Neuron (in vitro differentiated cells): ENCODE measurements at regions not wholly inside any gene's neighbourhood (a gene's known extent, or its start where the extent isn't known, plus 50 kb on each side); places are given as distances from the start of the nearest gene placed in this dataset.
A peak's percentile ranks its signal among the peaks of the same experiment; 100 is the strongest.

Experiments
- H2AFZ ChIP-seq: one replicate; pipeline ENCODE4 v1.6.1; 2013; ENCODE audit warnings: low read depth, mild to moderate bottlenecking, inconsistent platforms, low read length, moderate library complexity
- H3K27me3 ChIP-seq: one replicate; pipeline ENCODE4 v1.6.1; 2013; ENCODE audit warnings: low read length; ENCODE audit not compliant: insufficient read depth
- H3K36me3 ChIP-seq: one replicate; pipeline ENCODE4 v1.6.1; 2013; ENCODE audit warnings: low read length; ENCODE audit not compliant: insufficient read depth
- H3K4me1 ChIP-seq: one replicate; pipeline ENCODE4 v1.6.1; 2013; ENCODE audit warnings: low read length; ENCODE audit not compliant: insufficient read depth
- H3K4me3 ChIP-seq: 2 replicates; pipeline ENCODE4 v1.5.1; 2013; ENCODE audit warnings: mild to moderate bottlenecking, low read length, moderate library complexity
- H3K9me3 ChIP-seq: one replicate; pipeline ENCODE4 v1.6.1; 2013; ENCODE audit warnings: low read length

DNA sequence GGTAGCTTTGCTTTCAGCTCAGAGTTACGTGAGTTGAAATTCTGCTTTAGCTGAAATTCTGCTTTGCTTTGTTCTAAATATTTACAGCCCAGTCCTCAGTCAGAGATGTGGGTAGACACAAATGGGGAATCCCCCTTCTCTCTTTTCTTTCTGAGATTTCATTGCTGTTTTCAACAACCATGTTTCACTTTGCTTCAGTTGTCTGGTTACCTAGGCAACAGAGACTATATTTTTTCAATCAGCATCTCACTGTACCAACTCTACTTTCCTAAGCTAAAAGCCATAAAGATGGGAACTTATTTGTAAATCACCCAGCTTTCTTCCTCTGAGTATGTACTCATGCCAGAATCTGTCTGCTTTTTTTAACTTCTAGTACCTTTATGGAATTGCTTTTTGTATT is 509.0 kb downstream of the OLFM4 start:
- no peak overlapping the region for H3K4me3 ChIP-seq
- no peaks in the 10 kb centered on the region for H3K36me3 ChIP-seq
- H3K4me1 ChIP-seq: peaks cover 25% of the 10 kb centered on the region
- peak overlapping the region; percentile 54 for H2AFZ ChIP-seq
- H3K9me3 ChIP-seq: no peaks in the 10 kb centered on the region
- H3K27me3 ChIP-seq: no peaks in the 10 kb centered on the region

DNA sequence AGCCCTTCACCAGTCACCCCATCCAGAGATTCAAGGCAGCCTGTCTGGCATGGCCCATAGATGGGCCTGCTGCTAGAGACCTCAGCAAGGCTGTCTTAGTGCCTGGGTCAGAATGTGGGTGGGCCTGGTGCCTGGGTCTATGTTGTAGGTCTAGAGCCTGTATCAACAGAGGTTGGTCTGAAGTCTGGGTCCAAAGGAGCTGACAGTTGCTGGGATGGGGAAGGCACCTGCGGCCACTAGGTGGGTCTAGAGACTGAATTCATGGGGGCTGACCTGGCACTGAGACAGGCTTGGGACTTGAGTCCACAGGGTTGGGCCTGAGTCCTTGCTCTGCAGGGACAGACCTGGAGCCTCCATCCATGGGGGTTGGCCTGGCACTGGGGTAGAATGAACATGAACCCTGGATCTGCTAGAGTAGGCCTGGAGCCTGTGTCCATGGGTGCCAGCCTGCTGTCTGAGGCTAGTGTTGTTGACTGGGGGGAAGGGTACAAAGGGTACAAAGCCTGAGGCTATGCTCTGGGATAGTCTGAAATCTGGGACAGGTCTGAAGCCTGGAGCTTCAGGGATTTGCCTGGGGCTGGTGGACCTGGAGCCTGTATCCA is 516.8 kb downstream of the OLFM4 start:
- H3K4me1 ChIP-seq: no peaks in the 10 kb centered on the region
- H3K4me3 ChIP-seq: no peak overlapping the region
- H3K36me3 ChIP-seq: no peaks in the 10 kb centered on the region
- H2AFZ ChIP-seq: no peak overlapping the region
- H3K9me3 ChIP-seq: no peaks in the 10 kb centered on the region
- H3K27me3 ChIP-seq: no peaks in the 10 kb centered on the region

DNA sequence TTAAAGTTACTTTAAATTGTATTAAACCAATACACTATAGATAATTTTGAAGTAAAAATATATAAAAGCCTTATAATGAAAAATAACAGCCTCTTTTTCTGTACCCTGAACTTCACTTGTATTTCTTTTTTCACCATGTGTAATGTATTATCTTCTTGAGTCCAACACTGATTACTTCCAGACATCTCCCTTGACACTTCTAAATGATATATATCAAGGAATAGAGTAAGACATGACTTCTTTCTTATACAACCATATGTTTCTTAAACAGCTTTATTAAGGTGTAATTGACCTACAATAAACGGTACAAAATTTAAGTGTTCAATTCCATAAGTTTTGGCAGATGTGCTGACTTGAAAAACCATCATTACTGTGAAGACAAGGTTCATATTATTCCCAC is 531.9 kb downstream of the OLFM4 start:
- no peak overlapping the region for H2AFZ ChIP-seq
- H3K36me3 ChIP-seq: no peaks in the 10 kb centered on the region
- no peaks in the 10 kb centered on the region for H3K9me3 ChIP-seq
- no peak overlapping the region for H3K4me3 ChIP-seq
- no peaks in the 10 kb centered on the region for H3K4me1 ChIP-seq
- no peaks in the 10 kb centered on the region for H3K27me3 ChIP-seq

GRCh38 chr13:53562419-53562818 is 533.8 kb downstream of the OLFM4 start:
- no peaks in the 10 kb centered on the region for H3K9me3 ChIP-seq
- H3K4me3 ChIP-seq: no peak overlapping the region
- H3K4me1 ChIP-seq: no peaks in the 10 kb centered on the region
- H3K36me3 ChIP-seq: no peaks in the 10 kb centered on the region
- H3K27me3 ChIP-seq: no peaks in the 10 kb centered on the region
- H2AFZ ChIP-seq: no peak overlapping the region

GRCh38 chr13:53568491-53568890 is 539.9 kb downstream of the OLFM4 start:
- H3K36me3 ChIP-seq: no peaks in the 10 kb centered on the region
- H3K27me3 ChIP-seq: no peaks in the 10 kb centered on the region
- no peak overlapping the region for H3K4me3 ChIP-seq
- H3K4me1 ChIP-seq: no peaks in the 10 kb centered on the region
- no peaks in the 10 kb centered on the region for H3K9me3 ChIP-seq
- H2AFZ ChIP-seq: peak overlapping the region; percentile 18

GRCh38 chr13:53569453-53569852 is 540.8 kb downstream of the OLFM4 start:
- Histone ChIP-seq H3K27me3 (no peaks in the 10 kb centered on the region), H3K4me3 (no peak overlapping the region), H3K4me1 (peaks cover 4% of the 10 kb centered on the region), H3K9me3 (no peaks in the 10 kb centered on the region), H3K36me3 (no peaks in the 10 kb centered on the region), H2AFZ (no peak overlapping the region)

GRCh38 chr13:53601113-53601512 is 572.5 kb downstream of the OLFM4 start:
- peaks cover 3% of the 10 kb centered on the region for H3K4me1 ChIP-seq

GRCh38 chr13:53605326-53605725 is 576.7 kb downstream of the OLFM4 start:
- peaks cover 6% of the 10 kb centered on the region for H3K4me1 ChIP-seq
- no peaks in the 10 kb centered on the region for H3K36me3 ChIP-seq
- no peak overlapping the region for H2AFZ ChIP-seq
- no peaks in the 10 kb centered on the region for H3K9me3 ChIP-seq
- no peaks in the 10 kb centered on the region for H3K27me3 ChIP-seq
- H3K4me3 ChIP-seq: no peak overlapping the region

More at GRCh38 chr13:53601113-53601512, 572.5 kb downstream of the OLFM4 start:
- H3K27me3 ChIP-seq: no peaks in the 10 kb centered on the region
- H2AFZ ChIP-seq: no peak overlapping the region
- no peak overlapping the region for H3K4me3 ChIP-seq
- no peaks in the 10 kb centered on the region for H3K36me3 ChIP-seq
- H3K9me3 ChIP-seq: no peaks in the 10 kb centered on the region

GRCh38 chr13:53612200-53612599 is 583.6 kb downstream of the OLFM4 start:
- H2AFZ ChIP-seq: peak overlapping the region; percentile 23
- H3K9me3 ChIP-seq: no peaks in the 10 kb centered on the region
- H3K4me3 ChIP-seq: no peak overlapping the region
- peaks cover 3% of the 10 kb centered on the region for H3K4me1 ChIP-seq
- no peaks in the 10 kb centered on the region for H3K36me3 ChIP-seq
- no peaks in the 10 kb centered on the region for H3K27me3 ChIP-seq

DNA sequence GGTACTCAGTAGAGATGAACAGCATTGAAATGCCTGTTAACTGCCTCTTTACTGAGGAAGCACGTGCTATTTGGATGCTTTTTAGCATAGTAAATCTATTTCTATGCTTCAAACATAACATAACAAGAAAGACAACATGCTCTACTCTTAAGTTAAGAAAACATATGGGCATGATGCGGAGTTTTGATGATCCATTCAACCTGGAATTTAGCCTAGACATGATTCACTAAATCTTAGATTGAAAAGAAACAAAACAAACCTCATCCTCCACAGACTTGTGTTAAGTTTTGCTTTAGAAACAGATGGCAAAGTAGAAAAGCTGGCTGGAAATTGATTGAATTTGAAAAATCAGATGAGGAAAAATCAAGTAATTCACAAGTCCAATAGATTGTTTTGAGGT is 593.8 kb downstream of the OLFM4 start:
- Histone ChIP-seq H3K4me3 (no peak overlapping the region), H3K27me3 (no peaks in the 10 kb centered on the region), H3K9me3 (no peaks in the 10 kb centered on the region), H2AFZ (no peak overlapping the region), H3K36me3 (no peaks in the 10 kb centered on the region), H3K4me1 (no peaks in the 10 kb centered on the region)

- no peaks in the 10 kb centered on the region for H3K4me1 ChIP-seq
- no peaks in the 10 kb centered on the region for H3K27me3 ChIP-seq
- H3K36me3 ChIP-seq: no peaks in the 10 kb centered on the region
- no peaks in the 10 kb centered on the region for H3K9me3 ChIP-seq
- H2AFZ ChIP-seq: no peak overlapping the region
- H3K4me3 ChIP-seq: no peak overlapping the region
Measured at GRCh38 chr13:53623146-53623545, 594.5 kb downstream of the OLFM4 start.

DNA sequence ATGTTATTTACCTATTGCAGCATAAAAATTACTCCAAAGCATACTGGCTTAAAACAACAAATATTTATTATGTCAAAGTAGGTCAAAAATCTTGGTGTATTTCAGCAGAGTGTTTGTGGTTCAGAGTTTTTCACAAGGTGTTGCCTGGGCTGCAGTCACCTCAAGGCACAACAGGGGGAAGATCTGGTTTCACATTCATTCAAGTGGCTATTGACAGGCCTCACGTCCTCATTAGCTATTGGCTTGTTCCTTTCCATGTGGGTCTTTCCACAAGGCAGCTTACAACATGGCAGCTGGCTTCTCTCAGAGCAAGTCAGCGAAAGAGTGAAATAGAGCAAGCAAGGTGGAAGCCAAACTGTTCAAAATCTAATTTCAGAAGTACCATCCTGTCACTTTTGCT is 602.9 kb downstream of the OLFM4 start:
- Histone ChIP-seq H3K9me3 (no peaks in the 10 kb centered on the region), H3K36me3 (no peaks in the 10 kb centered on the region), H3K4me3 (no peak overlapping the region), H3K4me1 (peaks cover under 1% of the 10 kb centered on the region), H3K27me3 (no peaks in the 10 kb centered on the region), H2AFZ (peak overlapping the region; percentile 5)

DNA sequence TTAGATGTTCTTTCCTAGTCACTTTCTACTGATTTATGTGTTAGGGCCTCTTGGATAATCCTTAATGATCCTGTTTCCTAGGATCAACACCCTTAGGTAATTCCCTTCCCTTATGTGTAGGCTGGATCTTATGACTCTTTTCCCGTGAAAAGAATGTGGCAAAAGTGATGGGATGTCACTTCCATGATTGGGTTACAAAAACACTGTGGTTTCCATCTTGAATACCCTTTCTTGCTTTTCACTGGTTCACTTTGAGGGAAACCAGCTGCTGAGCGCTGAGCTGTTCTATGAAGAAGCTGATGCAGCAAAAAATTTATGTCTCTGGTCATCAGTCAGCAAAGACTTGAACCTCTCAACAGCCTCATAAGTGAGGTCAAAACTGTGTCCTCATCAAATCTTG is 609.4 kb downstream of the OLFM4 start:
- no peak overlapping the region for H3K4me3 ChIP-seq
- H3K4me1 ChIP-seq: peaks cover 12% of the 10 kb centered on the region
- no peaks in the 10 kb centered on the region for H3K9me3 ChIP-seq
- H3K36me3 ChIP-seq: no peaks in the 10 kb centered on the region
- H3K27me3 ChIP-seq: no peaks in the 10 kb centered on the region
- no peak overlapping the region for H2AFZ ChIP-seq

DNA sequence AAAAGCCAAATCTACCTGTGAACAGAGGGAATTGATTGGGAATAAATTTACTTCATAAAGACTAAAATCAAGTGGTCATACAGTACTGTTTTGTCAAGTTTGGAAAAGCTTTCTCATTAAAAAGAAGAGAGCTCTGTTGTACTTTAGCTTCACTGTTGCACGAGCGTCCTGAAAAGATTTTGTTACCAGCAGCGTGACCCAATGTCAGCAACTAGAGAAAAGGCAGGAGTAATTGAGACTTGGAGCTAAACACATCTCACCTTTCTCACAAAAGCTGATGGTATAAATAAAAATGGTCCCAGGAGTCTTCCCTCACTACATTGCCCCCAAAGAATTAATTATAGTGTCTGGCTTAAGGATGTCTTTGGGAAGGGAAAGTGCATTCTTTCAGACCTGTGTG is 613.7 kb downstream of the OLFM4 start:
- Histone ChIP-seq H3K36me3 (no peaks in the 10 kb centered on the region), H3K4me1 (peaks cover 6% of the 10 kb centered on the region), H2AFZ (peak overlapping the region; percentile 67), H3K9me3 (no peaks in the 10 kb centered on the region), H3K4me3 (no peak overlapping the region), H3K27me3 (no peaks in the 10 kb centered on the region)
